IPS DF 6.9 (cell line): ENCODE measurements at regions not wholly inside any gene's neighbourhood (a gene's known extent, or its start where the extent isn't known, plus 50 kb on each side); places are given as distances from the start of the nearest gene placed in this dataset.

ENCODE experiments used
- DNase-seq: peaks from one replicate; pipeline ENCODE4 v3.0.0-alpha.2; 2013; ENCODE audit warnings: low read depth, low spot score
- H3K27ac ChIP-seq: one replicate; pipeline ENCODE4 v1.5.1; 2013; ENCODE audit warnings: low read length, control low read depth
- H3K27me3 ChIP-seq: 2 replicates; pipeline ENCODE4 v1.6.1; 2013; ENCODE audit warnings: mild to moderate bottlenecking, low read length; ENCODE audit not compliant: control insufficient read depth, insufficient read depth
- H3K36me3 ChIP-seq: 2 replicates; pipeline ENCODE4 v1.6.1; 2013; ENCODE audit warnings: low read length; ENCODE audit not compliant: control insufficient read depth, insufficient read depth
- H3K4me1 ChIP-seq: 2 replicates; pipeline ENCODE4 v1.6.1; 2013; ENCODE audit warnings: low read length; ENCODE audit not compliant: control insufficient read depth, insufficient read depth
- H3K4me3 ChIP-seq: 2 replicates; pipeline ENCODE4 v1.5.1; 2013; ENCODE audit warnings: mild to moderate bottlenecking, low read length
- H3K9me3 ChIP-seq: 2 replicates; pipeline ENCODE4 v1.6.1; 2013; ENCODE audit warnings: low read length, inconsistent platforms; ENCODE audit not compliant: control insufficient read depth, insufficient read depth
- WGBS: extraction: QIAGEN DNeasy Blood & Tissue Kit; methylation state at CpG from one replicate; pipeline ENCODE4 v1.1.7; 2013; ENCODE audit warnings: mixed read lengths, missing lambda C conversion rate; ENCODE audit not compliant: insufficient read length, insufficient coverage; 5-methylcytosine and 5-hydroxymethylcytosine counted together

GRCh38 chr18:24942144-24942543, 409.8 kb downstream of the ZNF521 start:
- DNase-seq, result no peak
- Histone ChIP-seq H3K27me3 (no peaks in the 10 kb centered on the region), H3K4me1 (0 out of 2 replicates have a peak, but pooled peaks cover 1% of the 10 kb centered on the region), H3K27ac (no peak overlapping the region), H3K9me3 (no peaks in the 10 kb centered on the region), H3K36me3 (no peaks in the 10 kb centered on the region), H3K4me3 (no peak overlapping the region)
- WGBS, result no CpG with 5 or more reads among the region's 4 CpGs

GRCh38 chr18:24947521-24948305, 404.3 kb downstream of the ZNF521 start:
- Histone ChIP-seq H3K27me3 (no peaks in the 10 kb centered on the region), H3K27ac (no peak overlapping the region), H3K36me3 (no peaks in the 10 kb centered on the region), H3K4me1 (no peaks in the 10 kb centered on the region), H3K9me3 (no peaks in the 10 kb centered on the region), H3K4me3 (no peak overlapping the region)
- no CpG with 5 or more reads among the region's 8 CpGs for WGBS
- no peak for DNase-seq

- DNase-seq, result no peak
- Histone ChIP-seq H3K27me3 (no peaks in the 10 kb centered on the region), H3K9me3 (no peaks in the 10 kb centered on the region), H3K4me3 (no peak overlapping the region), H3K4me1 (no peaks in the 10 kb centered on the region), H3K36me3 (no peaks in the 10 kb centered on the region), H3K27ac (no peak overlapping the region)
- no CpG with 5 or more reads among the region's 5 CpGs for WGBS
Observed at GRCh38 chr18:24949908-24950307, 402.1 kb downstream of the ZNF521 start.

- no peak overlapping the region for H3K4me3 ChIP-seq
- H3K27me3 ChIP-seq, result no peaks in the 10 kb centered on the region
- H3K27ac ChIP-seq, result no peak overlapping the region
- no peaks in the 10 kb centered on the region for H3K9me3 ChIP-seq
- no peaks in the 10 kb centered on the region for H3K36me3 ChIP-seq
- no peak for DNase-seq
- H3K4me1 ChIP-seq, result no peaks in the 10 kb centered on the region
- no CpG with 5 or more reads among the region's 1 CpG for WGBS
Observed at GRCh38 chr18:24954341-24954740, 397.6 kb downstream of the ZNF521 start.

- H3K27me3 ChIP-seq, result no peaks in the 10 kb centered on the region
- no CpG with 5 or more reads among the region's 2 CpGs for WGBS
- no peak for DNase-seq
- H3K4me1 ChIP-seq, result no peaks in the 10 kb centered on the region
- no peak overlapping the region for H3K4me3 ChIP-seq
- H3K27ac ChIP-seq, result no peak overlapping the region
- H3K9me3 ChIP-seq, result no peaks in the 10 kb centered on the region
- no peaks in the 10 kb centered on the region for H3K36me3 ChIP-seq
Observed at GRCh38 chr18:24958001-24958400, 394.0 kb downstream of the ZNF521 start.

- Histone ChIP-seq H3K4me1 (no peaks in the 10 kb centered on the region), H3K27me3 (no peaks in the 10 kb centered on the region), H3K4me3 (no peak overlapping the region), H3K27ac (no peak overlapping the region), H3K36me3 (no peaks in the 10 kb centered on the region), H3K9me3 (no peaks in the 10 kb centered on the region)
- WGBS, result no CpG with 5 or more reads among the region's 7 CpGs
- DNase-seq, result no peak
Observed at GRCh38 chr18:24959051-24959476, 392.9 kb downstream of the ZNF521 start.

GRCh38 chr18:24964216-24964615, 387.8 kb downstream of the ZNF521 start:
- WGBS, result no CpG with 5 or more reads among the region's 4 CpGs
- no peak for DNase-seq
- no peak overlapping the region for H3K4me3 ChIP-seq

GRCh38 chr18:24968238-24968775, 383.7 kb downstream of the ZNF521 start:
- Histone ChIP-seq H3K27ac (no peak overlapping the region), H3K4me3 (no peak overlapping the region), H3K27me3 (no peaks in the 10 kb centered on the region; the same call in 1 of the 2 replicates), H3K9me3 (no peaks in the 10 kb centered on the region), H3K4me1 (no peaks in the 10 kb centered on the region), H3K36me3 (no peaks in the 10 kb centered on the region)
- DNase-seq, result no peak
- no CpG with 5 or more reads among the region's 3 CpGs for WGBS

More at GRCh38 chr18:24964216-24964615, 387.8 kb downstream of the ZNF521 start:
- Histone ChIP-seq H3K36me3 (no peaks in the 10 kb centered on the region), H3K27me3 (no peaks in the 10 kb centered on the region), H3K4me1 (no peaks in the 10 kb centered on the region), H3K9me3 (no peaks in the 10 kb centered on the region), H3K27ac (no peak overlapping the region)

- H3K36me3 ChIP-seq, result no peaks in the 10 kb centered on the region
- H3K27me3 ChIP-seq, result no peaks in the 10 kb centered on the region; the same call in 1 of the 2 replicates
- no peak for DNase-seq
- no peak overlapping the region for H3K4me3 ChIP-seq
- no peaks in the 10 kb centered on the region for H3K9me3 ChIP-seq
- H3K27ac ChIP-seq, result no peak overlapping the region
- H3K4me1 ChIP-seq, result no peaks in the 10 kb centered on the region
- WGBS, result no CpG with 5 or more reads among the region's 4 CpGs
Observed at GRCh38 chr18:24972577-24972976, 379.4 kb downstream of the ZNF521 start.

GRCh38 chr18:24974431-24974830, 377.5 kb downstream of the ZNF521 start:
- Histone ChIP-seq H3K9me3 (no peaks in the 10 kb centered on the region), H3K36me3 (no peaks in the 10 kb centered on the region), H3K4me1 (0 out of 2 replicates have a peak, but pooled peaks cover 2% of the 10 kb centered on the region), H3K27me3 (no peaks in the 10 kb centered on the region; the same call in 1 of the 2 replicates), H3K27ac (no peak overlapping the region), H3K4me3 (no peak overlapping the region)
- WGBS, result no CpG with 5 or more reads among the region's 2 CpGs
- no peak for DNase-seq
